IMR-90 (cell line): ENCODE measurements at regions not wholly inside any gene's neighbourhood (a gene's known extent, or its start where the extent isn't known, plus 50 kb on each side); places are given as distances from the start of the nearest gene placed in this dataset.

Experiments used
- ATAC-seq: fragments of 200-7000 bp; cut with Tn5 transposase; 2 replicates; pipeline ENCODE4 v1.9.1; 2020; ENCODE audit warnings: low read depth, mild to moderate bottlenecking, moderate library complexity
- BruUV-seq: library from RNA; stranded (reverse); fragments of 400-500 nt; replicated peaks from 2 replicates; lab custom pipeline; 2021; lab: Mats Ljungman, UMichigan
- CTCF ChIA-PET: fragments of 300-600 bp; formaldehyde crosslinking; extraction: SDS; loops from one replicate; lab custom pipeline; 2021; ENCODE audit warnings: antibody characterized with exemption; lab: Yijun Ruan, JAX
- POLR2A ChIA-PET: fragments of 300-600 bp; sonication (Branson Sonifier 250); formaldehyde crosslinking; loops from one replicate; lab custom pipeline; 2022; ENCODE audit warnings: antibody characterized with exemption; ENCODE audit not compliant: unreplicated experiment; lab: Charles Lee
- DNase-seq: peaks from one replicate; pipeline ENCODE4 v3.0.0; 2013
- H2AFZ ChIP-seq: replicated peaks from 2 replicates; pipeline ENCODE3; 2013; ENCODE audit warnings: low read length, mild to moderate bottlenecking; ENCODE audit not compliant: poor library complexity
- H2AK5ac ChIP-seq: 2 replicates; pipeline ENCODE4 v1.6.1; 2013; ENCODE audit warnings: low read depth, low read length, inconsistent platforms
- H2AK9ac ChIP-seq: replicated peaks from 2 replicates; pipeline ENCODE3; 2013; ENCODE audit warnings: mild to moderate bottlenecking, low read depth, low read length, moderate library complexity; ENCODE audit not compliant: poor library complexity
- H2BK120ac ChIP-seq: 2 replicates; pipeline ENCODE4 v1.6.1; 2013; ENCODE audit warnings: low read depth, low read length, inconsistent platforms
- H2BK15ac ChIP-seq: 3 replicates; pipeline ENCODE4 v1.6.1; 2013; ENCODE audit warnings: low read depth, low read length, inconsistent platforms
- H2BK20ac ChIP-seq: 2 replicates; pipeline ENCODE4 v1.6.1; 2013; ENCODE audit warnings: low read depth, mild to moderate bottlenecking, inconsistent platforms, low read length, moderate library complexity
- H2BK5ac ChIP-seq: 2 replicates; pipeline ENCODE4 v1.6.1; 2013; ENCODE audit warnings: mild to moderate bottlenecking, low read depth, low read length, inconsistent platforms; ENCODE audit not compliant: poor library complexity, severe bottlenecking
- H3K14ac ChIP-seq: replicated peaks from 2 replicates; pipeline ENCODE4 v1.6.1; 2013; ENCODE audit warnings: low read depth, low read length, inconsistent platforms
- H3K18ac ChIP-seq: 2 replicates; pipeline ENCODE4 v1.6.1; 2013; ENCODE audit warnings: low read depth, low read length, control low read depth
- H3K23ac ChIP-seq: 2 replicates; pipeline ENCODE4 v1.6.1; 2013; ENCODE audit warnings: low read depth, low read length, inconsistent platforms
- H3K27ac ChIP-seq: 2 replicates; pipeline ENCODE4 v1.5.1; 2013; ENCODE audit warnings: mild to moderate bottlenecking, control low read depth, low read length; ENCODE audit not compliant: insufficient read depth
- H3K27me3 ChIP-seq: 2 replicates; pipeline ENCODE4 v1.6.1; 2013; ENCODE audit warnings: low read length; ENCODE audit not compliant: control insufficient read depth, insufficient read depth
- H3K36me3 ChIP-seq: 2 replicates; pipeline ENCODE4 v1.6.1; 2013; ENCODE audit warnings: low read length, mixed read lengths; ENCODE audit not compliant: control insufficient read depth, insufficient read depth
- H3K4ac ChIP-seq: 2 replicates; pipeline ENCODE4 v1.6.1; 2013; ENCODE audit warnings: low read depth, low read length, inconsistent platforms
- H3K4me1 ChIP-seq: 2 replicates; pipeline ENCODE4 v1.6.1; 2013; ENCODE audit warnings: low read length, mixed read lengths; ENCODE audit not compliant: control insufficient read depth, insufficient read depth
- H3K4me2 ChIP-seq: 2 replicates; pipeline ENCODE4 v1.6.1; 2013; ENCODE audit warnings: low read depth, mild to moderate bottlenecking, control low read depth, low read length, moderate library complexity
- H3K4me3 ChIP-seq: 2 replicates; pipeline ENCODE4 v1.5.1; 2013; ENCODE audit warnings: low read depth, mild to moderate bottlenecking, control low read depth, low read length, moderate library complexity; ENCODE audit not compliant: insufficient read depth
- H3K56ac ChIP-seq: 2 replicates; pipeline ENCODE4 v1.6.1; 2013; ENCODE audit warnings: low read length, inconsistent platforms; ENCODE audit not compliant: insufficient read depth; ENCODE audit errors: extremely low read depth
- H3K79me1 ChIP-seq, 2 experiments: 2 replicates each; pipeline ENCODE4 v1.6.1; 2013; ENCODE audit warnings: low read length in 2 of 2, inconsistent platforms in 1 of 2, low read depth in 1 of 2
- H3K9ac ChIP-seq: 2 replicates; pipeline ENCODE4 v1.6.1; 2013; ENCODE audit warnings: low read depth, low read length, control low read depth
- H3K9me1 ChIP-seq: 2 replicates; pipeline ENCODE4 v1.6.1; 2013; ENCODE audit warnings: low read length, inconsistent platforms; ENCODE audit not compliant: insufficient read depth
- H3K9me3 ChIP-seq: 2 replicates; pipeline ENCODE4 v1.6.1; 2013; ENCODE audit warnings: low read length; ENCODE audit not compliant: control insufficient read depth, insufficient read depth
- H4K20me1 ChIP-seq: 2 replicates; pipeline ENCODE4 v1.6.1; 2013; ENCODE audit warnings: low read length, inconsistent platforms; ENCODE audit not compliant: insufficient read depth
- H4K5ac ChIP-seq: 2 replicates; pipeline ENCODE4 v1.6.1; 2013; ENCODE audit warnings: mild to moderate bottlenecking, low read depth, low read length, control low read depth
- H4K8ac ChIP-seq, 2 experiments: 2 replicates each; pipeline ENCODE4 v1.6.1; 2013; ENCODE audit warnings: low read depth in 2 of 2, low read length in 2 of 2, control low read depth in 1 of 2, inconsistent platforms in 1 of 2
- H4K91ac ChIP-seq: 2 replicates; pipeline ENCODE4 v1.6.1; 2013; ENCODE audit warnings: low read depth, low read length, inconsistent platforms; ENCODE audit not compliant: insufficient read depth
- BHLHE40 ChIP-seq: fragments of 150-350 bp; IDR thresholded peaks from 2 replicates; pipeline ENCODE4 v1.6.1; 2016; ENCODE audit warnings: mild to moderate bottlenecking, low read depth, low read length
- CHD1 ChIP-seq: IDR thresholded peaks from 2 replicates; pipeline ENCODE4 v1.6.1; 2012; ENCODE audit warnings: low read depth, low read length, improper control_type of control experiment
- FOS ChIP-seq: fragments of 150-350 bp; IDR thresholded peaks from 2 replicates; pipeline ENCODE4 v1.6.1; 2016; ENCODE audit warnings: low read depth, low read length
- MAZ ChIP-seq: IDR thresholded peaks from 2 replicates; pipeline ENCODE4 v1.6.1; 2012; ENCODE audit warnings: low read depth, mild to moderate bottlenecking, low read length, improper control_type of control experiment, moderate library complexity, borderline replicate concordance
- POLR2A ChIP-seq: IDR thresholded peaks from 2 replicates; pipeline ENCODE4 v1.6.1; 2012; ENCODE audit warnings: mild to moderate bottlenecking, low read depth, low read length
- RCOR1 ChIP-seq: IDR thresholded peaks from 2 replicates; pipeline ENCODE4 v1.6.1; 2012; ENCODE audit warnings: mild to moderate bottlenecking, low read length, improper control_type of control experiment; ENCODE audit not compliant: insufficient replicate concordance
- SMC3 ChIP-seq: fragments of 150-350 bp; IDR thresholded peaks from 2 replicates; pipeline ENCODE4 v1.6.1; 2016; ENCODE audit warnings: low read depth, mild to moderate bottlenecking, antibody characterized with exemption, low read length, moderate library complexity
- WGBS, 2 experiments: methylation state at CpG; one replicate each; pipeline versions ENCODE4 v1.1.5 to v1.1.7; 2013; ENCODE audit warnings: missing lambda C conversion rate in 2 of 2; ENCODE audit not compliant: insufficient read length in 1 of 2; ENCODE audit errors: extremely low coverage in 2 of 2; 5-methylcytosine and 5-hydroxymethylcytosine counted together
- dilution Hi-C: fragments of 300-500 bp; cut with HindIII; formaldehyde crosslinking; loops from one replicate; pipeline ENCODE4 v1.14.3; 2018; ENCODE audit warnings: low sequenced_read_pairs; ENCODE audit not compliant: unreplicated experiment
- in situ Hi-C: fragments of 300-500 bp; cut with MboI; formaldehyde crosslinking; loops from 3 replicates; pipeline ENCODE4 v1.14.3; 2019; ENCODE audit warnings: low sequenced_read_pairs, inconsistent platforms, mixed read lengths
- intact Hi-C: fragments of 100-400 bp; cut with micrococcal nuclease; formaldehyde crosslinking; loops from 2 replicates; pipeline ENCODE4 v1.10.0; 2022
- TF ChIP-seq, protein P1 (sequence below): fragments of 150-350 bp; IDR thresholded peaks from 2 replicates; pipeline ENCODE4 v1.6.1; 2017; ENCODE audit warnings: mild to moderate bottlenecking, antibody characterized with exemption, low read length, low read depth
- TF ChIP-seq, protein P2 (sequence below): conservative IDR thresholded peaks from 2 replicates; pipeline ENCODE4 v1.5.1; 2012; ENCODE audit warnings: mild to moderate bottlenecking, low read depth, low read length, improper control_type of control experiment
- TF ChIP-seq, protein P3 (sequence below): fragments of 150-350 bp; IDR thresholded peaks from 2 replicates; pipeline ENCODE4 v1.6.1; 2016; ENCODE audit warnings: low read depth, mild to moderate bottlenecking, low read length, moderate library complexity, borderline replicate concordance

DNA sequence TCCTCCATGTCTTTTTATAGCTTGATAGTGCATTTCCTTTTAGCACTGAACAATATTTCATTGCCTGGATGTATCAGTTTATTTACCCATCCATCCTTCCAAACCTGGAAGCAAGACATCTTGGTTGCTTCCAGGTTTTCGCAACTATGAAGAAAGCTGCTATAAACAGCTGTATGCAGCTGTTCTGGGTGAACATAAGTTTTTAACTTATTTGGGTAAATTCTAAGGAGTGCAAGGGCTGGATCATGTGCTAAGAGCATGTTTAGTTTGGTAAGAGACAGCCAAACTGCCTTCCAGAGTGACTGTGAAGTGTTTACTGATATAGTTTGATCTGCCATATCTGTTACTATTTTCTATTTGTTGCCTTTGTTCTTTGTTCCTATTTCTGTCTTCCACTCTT, 58.5 kb downstream of the CSF2 start:
- Histone ChIP-seq H4K91ac (no peak overlapping the region), H3K9me1 (no peaks in the 10 kb centered on the region), H4K20me1 (no peaks in the 10 kb centered on the region), H3K27me3 (peaks cover 4% of the 10 kb centered on the region; the same call in 1 of the 2 replicates), H4K5ac (no peak overlapping the region), H2AK9ac (no peak overlapping the region), H3K9me3 (peaks cover 13% of the 10 kb centered on the region), H3K36me3 (no peaks in the 10 kb centered on the region), H3K79me1 (no peaks in the 10 kb centered on the region), H3K14ac (no peak overlapping the region), H3K4me2 (no peak overlapping the region), H2AK5ac (no peak overlapping the region), H2BK15ac (no peak overlapping the region), H3K9ac (no peak overlapping the region), H4K8ac (no peak overlapping the region), H2BK120ac (no peak overlapping the region), H3K4me3 (no peak overlapping the region), H3K18ac (no peak overlapping the region), H2BK20ac (no peak overlapping the region), H3K4me1 (no peaks in the 10 kb centered on the region), H3K23ac (no peak overlapping the region), H2AFZ (no peak overlapping the region), H3K4ac (no peak overlapping the region), H3K27ac (no peak overlapping the region), H3K56ac (no peak overlapping the region), H2BK5ac (no peak overlapping the region)
- TF ChIP-seq BHLHE40 (no peak), CHD1 (no peak), SMC3 (no peak), POLR2A (no peak), FOS (no peak), RCOR1 (no peak), MAZ (no peak)
- TF ChIP-seq, protein P1, sequence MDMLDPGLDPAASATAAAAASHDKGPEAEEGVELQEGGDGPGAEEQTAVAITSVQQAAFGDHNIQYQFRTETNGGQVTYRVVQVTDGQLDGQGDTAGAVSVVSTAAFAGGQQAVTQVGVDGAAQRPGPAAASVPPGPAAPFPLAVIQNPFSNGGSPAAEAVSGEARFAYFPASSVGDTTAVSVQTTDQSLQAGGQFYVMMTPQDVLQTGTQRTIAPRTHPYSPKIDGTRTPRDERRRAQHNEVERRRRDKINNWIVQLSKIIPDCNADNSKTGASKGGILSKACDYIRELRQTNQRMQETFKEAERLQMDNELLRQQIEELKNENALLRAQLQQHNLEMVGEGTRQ = no peak
- TF ChIP-seq, protein P2, sequence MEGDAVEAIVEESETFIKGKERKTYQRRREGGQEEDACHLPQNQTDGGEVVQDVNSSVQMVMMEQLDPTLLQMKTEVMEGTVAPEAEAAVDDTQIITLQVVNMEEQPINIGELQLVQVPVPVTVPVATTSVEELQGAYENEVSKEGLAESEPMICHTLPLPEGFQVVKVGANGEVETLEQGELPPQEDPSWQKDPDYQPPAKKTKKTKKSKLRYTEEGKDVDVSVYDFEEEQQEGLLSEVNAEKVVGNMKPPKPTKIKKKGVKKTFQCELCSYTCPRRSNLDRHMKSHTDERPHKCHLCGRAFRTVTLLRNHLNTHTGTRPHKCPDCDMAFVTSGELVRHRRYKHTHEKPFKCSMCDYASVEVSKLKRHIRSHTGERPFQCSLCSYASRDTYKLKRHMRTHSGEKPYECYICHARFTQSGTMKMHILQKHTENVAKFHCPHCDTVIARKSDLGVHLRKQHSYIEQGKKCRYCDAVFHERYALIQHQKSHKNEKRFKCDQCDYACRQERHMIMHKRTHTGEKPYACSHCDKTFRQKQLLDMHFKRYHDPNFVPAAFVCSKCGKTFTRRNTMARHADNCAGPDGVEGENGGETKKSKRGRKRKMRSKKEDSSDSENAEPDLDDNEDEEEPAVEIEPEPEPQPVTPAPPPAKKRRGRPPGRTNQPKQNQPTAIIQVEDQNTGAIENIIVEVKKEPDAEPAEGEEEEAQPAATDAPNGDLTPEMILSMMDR = no peak
- TF ChIP-seq, protein P3, sequence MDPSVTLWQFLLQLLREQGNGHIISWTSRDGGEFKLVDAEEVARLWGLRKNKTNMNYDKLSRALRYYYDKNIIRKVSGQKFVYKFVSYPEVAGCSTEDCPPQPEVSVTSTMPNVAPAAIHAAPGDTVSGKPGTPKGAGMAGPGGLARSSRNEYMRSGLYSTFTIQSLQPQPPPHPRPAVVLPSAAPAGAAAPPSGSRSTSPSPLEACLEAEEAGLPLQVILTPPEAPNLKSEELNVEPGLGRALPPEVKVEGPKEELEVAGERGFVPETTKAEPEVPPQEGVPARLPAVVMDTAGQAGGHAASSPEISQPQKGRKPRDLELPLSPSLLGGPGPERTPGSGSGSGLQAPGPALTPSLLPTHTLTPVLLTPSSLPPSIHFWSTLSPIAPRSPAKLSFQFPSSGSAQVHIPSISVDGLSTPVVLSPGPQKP = no peak
- in situ Hi-C loops = no loop called here
- intact Hi-C loops = no loop called here
- ChIA-PET CTCF (no interaction called here), POLR2A (no interaction called here)
- DNase-seq (no peak), ATAC-seq (no peak)
- no TSS peak for BruUV-seq
- WGBS, 2 experiments = no CpG with 5 or more reads among the region's 1 CpG
- dilution Hi-C loops = no loop called here
